ENCODE measurements at regions not wholly inside any gene's neighbourhood (a gene's known extent, or its start where the extent isn't known, plus 50 kb on each side); places are given as distances from the start of the nearest gene placed in this dataset.

DNA sequence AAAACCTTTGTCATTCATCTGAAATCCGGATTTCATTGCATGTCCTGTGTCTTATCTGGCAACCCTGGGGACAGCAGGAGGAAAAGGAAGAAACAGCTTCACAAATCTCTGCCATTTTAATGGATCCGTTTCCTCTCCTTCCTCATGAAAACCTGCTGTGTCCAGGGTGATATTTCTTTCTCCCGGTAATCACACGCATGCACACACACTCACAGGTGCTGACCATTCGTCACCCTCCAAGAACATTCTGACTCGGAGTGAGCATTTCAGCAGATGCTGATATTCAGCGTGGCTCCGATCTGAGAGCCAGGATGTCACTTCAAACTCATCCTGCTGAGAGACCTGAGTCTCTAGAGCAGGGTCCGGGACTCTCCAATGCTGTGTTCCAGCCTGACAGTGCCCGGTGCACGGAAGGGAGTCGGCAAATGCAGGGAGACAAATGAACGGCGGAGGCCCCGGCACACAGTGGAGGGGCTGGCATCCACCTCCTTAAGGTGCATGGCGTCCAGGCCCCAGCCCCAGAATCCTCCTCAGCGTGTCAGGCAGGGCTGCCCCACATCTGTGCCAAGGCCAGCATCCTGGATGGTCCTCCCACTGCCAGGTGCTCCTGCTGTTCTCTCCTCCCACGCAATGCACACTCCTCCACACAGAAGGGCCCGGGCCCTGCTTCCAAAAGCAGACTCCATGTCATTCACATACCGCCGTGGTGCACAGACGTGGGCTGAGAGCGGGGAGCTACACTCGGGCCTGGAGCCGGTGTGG lies 70.7 kb downstream of the RBFOX3 start:
- no peak for DNase-seq

DNA sequence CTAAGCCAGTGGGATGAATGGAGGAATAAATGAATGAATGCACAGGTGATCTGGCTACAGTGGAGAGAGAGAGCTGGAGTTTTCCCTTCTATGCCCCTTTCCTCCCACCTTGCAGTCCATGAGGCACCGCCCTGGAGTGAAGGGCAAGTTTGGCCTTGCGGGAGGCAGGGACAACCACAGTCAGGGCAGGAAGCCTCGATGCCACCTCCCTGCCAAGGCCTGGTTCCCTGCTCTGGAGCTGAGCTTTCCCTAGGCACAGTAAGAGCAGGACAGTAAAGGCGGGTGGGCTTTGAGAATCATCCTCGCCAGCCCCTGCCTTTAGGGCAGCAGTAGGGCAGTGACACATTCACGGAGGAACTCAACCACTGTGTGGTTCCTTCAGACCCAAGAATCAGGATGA lies 72.6 kb downstream of the RBFOX3 start:
- no peak for DNase-seq

DNA sequence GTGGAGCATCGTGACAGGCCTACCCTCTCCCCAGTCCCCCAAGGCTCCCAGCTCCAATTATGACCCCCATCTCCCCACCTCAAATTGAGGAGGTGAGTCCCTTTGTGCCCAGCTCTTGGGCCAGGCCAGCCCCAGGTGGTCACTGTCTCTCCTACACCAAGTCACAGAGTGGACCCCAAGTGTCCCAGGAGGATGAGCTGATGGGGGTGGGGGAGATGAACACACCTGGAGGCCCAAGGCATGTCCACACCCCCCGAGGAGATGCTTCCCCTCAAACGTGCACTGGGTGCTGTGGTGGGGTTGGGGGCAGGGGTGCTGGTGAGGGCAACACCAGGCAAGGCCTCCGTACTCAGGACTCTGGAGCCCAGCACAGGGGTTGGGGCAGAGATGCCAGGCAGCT lies 73.2 kb downstream of the RBFOX3 start:
- DNase-seq = no peak

DNA sequence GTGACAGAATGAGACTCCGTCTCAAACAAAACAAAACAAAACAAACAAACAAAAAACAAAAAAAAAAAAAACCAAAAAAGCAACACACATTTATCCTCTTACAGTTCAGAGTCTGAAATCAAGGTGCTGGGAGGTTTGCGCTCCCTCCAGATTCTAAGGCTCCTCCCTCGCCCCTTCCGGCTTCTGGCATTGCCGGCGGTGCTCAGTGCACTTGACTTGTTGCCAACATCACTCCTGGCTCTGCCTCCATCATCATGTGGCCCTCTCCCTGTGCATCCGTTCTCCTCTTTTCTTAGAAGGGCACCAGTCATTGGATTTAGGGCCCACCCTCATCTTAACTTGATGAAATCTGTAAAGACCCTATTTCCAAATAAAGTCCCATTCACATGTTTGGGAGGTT lies 73.8 kb downstream of the RBFOX3 start:
- no peak for DNase-seq

DNA sequence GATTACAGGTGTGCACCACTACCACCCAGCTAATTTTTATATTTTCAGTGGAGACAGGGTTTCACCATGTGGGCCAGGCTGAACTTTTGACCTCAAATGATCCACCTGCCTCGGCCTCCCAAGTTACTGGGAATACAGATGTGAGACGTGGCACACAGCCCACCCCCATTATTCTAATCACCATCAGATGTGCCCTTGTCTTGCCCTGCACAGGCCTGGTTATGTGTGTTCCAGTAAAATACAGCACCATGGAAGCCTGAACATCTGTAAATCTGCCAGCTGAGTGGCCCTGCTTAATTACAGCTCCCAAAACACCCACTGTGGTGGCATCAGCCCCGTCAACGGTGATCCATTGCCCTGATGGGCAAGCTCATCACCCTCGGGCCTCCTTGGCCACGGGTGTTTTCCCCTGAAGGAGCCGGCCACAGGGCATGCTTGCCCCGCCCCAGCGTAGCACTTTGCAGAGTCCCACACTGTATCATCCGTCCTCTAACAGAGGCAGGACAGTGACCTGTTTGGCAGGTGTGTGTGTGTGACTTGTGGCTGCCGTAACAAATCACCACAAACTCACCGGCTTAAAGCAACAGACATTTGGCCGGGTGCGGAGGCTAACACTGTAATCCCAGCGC lies 74.5 kb downstream of the RBFOX3 start:
- DNase-seq = no peak

DNA sequence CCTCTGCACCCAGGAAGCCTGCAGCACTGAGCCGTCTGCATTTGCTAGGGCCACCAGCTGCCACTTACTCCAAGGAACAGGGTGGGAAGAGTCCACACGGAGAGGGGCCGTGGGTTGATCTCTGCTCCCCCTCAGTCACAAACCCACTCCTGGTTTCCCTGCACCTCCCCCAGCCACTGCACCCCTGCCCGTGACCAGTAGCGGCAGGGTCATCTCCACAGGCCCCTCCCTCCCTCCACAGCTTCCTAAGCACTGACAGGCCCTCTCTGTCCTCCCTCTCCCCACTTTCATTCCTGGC lies 75.2 kb downstream of the RBFOX3 start:
- no peak for DNase-seq

DNA sequence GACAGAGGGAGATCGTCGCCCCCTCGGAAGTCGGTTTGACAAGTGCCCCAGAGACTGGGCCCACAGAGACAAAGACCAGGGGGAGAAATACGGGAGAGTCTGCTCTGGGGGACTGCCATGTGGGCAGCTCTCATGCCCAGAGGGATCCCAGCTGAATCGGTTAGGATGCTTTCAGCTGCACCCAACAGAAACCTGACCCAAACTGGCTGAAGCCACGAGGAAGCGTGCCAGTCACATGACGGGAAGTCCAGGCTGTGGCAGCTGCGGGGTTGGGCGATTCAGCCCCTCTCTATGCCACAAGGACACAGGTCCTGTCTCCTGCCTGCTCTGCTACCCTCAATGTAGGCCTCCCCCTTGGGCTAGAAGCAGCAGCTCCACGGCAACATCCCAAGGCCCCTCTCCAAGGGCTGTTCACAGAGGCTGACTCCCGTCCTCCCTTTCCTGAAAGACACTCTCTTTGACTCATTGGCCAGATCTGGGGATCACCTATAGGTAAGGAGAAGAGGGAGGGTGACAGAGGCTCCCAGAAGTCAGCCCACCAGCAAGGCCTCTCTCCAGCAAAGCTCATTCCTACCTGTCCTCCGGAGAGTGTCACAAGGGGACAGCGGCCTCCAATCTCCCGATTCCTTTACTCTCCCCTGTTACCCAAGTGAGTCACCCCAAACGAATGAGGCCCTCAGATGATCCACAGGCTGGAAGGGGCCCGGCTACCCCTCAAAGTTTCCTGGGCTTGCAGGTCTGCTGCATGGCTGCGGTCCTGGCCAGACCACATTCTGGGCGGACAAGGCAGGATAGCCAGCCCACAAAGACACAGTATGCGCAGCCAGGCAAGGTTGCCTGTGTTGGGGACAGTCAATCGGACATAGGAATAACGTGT lies 75.8 kb downstream of the RBFOX3 start:
- no peak for DNase-seq

DNA sequence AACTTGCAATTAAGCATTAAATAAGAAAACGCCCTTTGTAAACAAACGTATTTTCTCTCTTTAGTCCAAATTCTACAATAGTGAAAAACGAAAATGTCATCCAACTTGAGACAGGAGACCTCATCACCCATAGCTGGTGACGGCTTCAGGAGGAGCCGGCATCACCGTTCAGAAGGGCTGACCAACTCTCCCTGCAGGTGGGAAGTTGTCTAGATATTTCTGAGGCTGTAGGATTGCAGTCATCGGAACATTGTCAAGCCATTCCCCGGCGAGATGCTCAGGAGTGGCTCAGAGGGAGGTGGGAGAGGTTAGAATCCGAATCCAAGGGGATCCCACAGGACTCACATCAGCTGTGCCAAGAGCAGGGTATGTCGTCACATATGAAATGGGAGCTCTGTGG lies 76.7 kb downstream of the RBFOX3 start:
- DNase-seq = no peak

DNA sequence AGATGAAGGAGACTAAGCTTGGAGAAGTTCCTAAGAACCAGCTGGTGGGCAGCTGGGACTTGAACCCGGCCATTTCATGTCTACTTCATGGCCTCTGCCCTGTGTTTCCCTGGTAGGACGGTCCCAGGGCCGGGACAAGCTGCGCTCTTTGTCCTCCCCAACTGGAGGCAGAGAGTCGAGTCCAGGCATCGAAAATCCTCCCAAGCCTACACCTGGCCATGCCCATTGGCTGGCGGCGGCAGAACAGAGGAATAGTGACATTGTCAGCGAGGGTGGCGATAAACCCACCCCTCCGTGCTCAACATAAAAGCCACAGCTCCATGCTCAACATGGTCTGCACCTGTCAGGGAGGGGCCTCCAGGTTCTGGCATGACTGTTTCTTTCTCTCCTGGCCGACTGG lies 77.7 kb downstream of the RBFOX3 start:
- no peak for DNase-seq

DNA sequence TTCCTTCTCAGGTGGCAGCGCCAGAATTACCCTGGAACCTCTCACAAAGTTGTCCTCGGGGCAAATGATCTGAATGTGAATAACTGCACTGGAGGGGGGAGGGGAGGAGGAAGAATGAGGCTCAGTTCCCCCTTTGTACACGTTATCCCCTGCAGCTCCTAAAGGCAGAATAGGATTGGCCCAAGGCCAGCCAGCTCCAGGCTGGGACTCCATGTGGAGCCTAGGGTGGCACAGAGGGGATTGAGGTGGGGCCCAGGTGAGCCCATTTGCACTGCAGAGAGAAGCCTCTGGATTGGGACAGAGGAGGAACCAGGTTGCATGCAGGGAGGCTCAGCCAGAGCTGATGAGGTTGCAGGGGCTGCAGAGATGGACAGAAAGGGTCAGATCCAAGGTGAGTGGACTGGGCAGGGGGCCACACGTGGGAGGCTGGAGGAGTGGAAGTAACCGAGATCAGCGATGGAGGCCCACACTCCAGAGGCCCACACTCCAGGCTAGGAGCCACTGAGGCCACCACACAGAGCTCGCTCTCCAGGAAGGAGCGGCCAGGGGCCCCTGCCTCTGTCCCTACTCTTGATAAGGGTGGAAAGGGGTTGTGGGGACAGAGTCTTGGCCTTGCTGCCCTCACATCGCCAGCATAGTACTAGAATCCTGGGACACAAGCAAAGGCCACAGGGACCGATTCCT lies 78.6 kb downstream of the RBFOX3 start:
- no peak for DNase-seq

DNA sequence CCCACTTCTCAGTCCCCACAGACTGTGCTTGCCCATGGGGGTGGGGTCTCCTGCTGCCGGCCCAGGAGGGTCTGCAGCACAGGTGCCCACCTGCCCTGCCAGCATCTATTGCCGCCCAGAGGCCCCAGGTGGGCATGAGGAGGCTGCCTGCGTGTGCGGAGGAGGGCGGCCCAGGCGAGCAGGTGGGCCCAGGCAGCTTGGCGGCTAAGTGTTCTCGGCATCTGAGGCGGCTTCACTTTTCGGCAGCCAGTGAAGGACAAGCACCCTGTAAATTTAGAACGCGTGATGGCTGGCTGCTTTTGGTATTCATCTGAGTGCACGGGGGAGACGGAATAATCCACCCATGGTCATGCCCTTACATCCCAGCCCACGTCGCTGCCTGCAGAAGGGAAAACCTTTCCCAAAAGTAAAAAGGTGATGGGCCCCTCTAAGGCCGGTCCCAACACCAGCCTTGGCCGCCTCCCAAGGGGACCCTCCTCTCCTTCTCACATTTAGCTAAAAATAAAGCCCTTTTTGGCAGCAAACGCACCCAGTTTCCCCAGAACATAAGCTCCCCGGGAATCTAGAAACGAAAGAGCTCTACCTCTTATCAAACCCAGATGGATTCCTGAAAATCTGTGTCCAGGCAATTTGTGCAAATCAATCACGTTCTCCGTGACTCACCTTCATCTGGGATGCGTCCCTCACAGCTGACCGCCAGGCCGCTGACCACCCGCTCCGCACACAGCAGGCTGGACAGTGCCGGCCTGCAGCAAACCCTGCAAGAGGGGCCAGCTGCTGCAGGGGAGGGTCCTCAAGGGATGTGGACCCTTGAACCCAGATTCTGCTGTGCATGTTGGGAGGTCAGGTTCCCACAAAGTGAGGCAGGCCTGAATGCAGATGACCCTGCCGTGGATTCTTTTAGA lies 79.4 kb downstream of the RBFOX3 start:
- no peak for DNase-seq

DNA sequence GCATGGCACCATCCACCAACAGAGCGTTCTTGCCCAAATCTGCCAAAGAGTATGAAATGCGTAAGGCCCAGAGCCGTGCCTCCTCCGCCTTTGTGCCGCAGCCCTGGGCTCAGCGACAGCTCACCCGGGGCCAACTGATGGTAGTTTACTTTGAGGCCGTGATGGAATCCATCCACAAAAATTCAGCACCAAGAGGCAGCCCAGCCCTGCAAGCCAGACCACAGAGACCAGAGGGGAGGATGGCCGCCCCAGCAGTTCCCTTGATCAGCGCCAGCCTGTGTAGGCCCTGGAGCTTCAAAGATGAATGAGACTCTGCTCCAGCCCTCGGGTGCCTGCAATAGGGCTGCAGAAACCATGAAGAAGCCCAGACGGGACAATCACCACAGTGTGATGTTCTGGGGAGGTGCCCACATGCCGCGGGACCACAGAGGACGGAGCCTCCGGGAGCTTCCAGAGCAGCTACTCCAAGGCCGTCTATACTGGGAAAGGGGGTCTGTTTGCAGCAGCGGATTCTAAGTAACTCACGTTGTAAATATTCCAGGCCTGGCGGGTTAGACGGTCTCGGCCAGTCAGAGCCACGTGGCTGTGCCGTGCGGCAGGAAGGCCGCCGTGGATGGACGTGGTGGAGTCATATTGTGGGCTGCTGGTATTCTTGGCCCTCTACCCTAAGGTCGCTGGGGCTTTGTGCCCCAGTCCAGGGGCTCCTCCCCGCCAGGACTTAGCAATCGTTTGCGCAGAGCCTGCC lies 80.3 kb downstream of the RBFOX3 start:
- no peak for DNase-seq

DNA sequence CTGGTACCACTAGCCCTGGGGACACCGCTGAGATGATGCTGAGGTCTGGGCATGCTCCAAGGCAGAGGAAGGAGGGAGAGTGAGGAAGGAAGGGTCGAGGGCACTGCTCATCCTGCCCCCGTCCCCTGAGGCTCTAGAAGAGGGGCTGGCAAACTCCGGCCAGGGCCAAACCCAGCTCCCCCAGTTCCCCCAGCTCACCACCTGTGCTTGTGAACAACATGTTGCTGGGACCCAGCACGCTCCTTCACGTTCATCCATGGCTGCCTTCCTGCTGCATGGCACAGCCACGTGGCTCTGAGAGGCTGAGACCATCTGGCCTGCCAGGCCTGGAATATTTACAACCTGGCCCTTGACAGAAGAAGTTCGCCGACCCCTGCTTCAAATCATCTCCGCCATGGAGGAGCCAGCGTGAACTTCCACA lies 81.2 kb downstream of the RBFOX3 start:
- no peak for DNase-seq

DNA sequence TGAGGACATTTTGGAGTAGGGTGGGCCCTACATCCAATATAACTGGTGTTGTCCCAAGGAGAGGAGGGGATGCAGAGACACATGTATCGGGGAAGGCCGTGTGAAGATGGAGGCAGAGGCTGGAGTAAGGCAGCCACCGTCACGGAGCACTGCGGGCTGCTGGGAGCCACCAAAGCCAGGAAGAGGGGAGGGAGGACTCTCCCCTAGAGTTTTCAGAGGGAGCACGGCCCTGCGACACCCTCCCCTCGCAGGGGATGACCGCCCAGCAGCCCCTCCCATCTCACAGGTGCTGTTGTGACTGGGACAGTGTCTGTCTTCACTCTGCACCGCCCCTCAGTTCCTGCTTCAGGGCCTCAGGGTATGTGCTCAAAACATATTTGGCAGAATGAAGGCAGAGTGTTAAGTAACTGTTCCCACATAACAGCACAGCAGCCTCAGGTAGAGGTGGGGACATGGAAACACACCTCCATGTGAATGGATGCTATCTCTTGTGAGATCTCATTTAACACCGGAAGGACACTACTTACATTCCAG lies 82.2 kb downstream of the RBFOX3 start:
- DNase-seq = no peak

DNA sequence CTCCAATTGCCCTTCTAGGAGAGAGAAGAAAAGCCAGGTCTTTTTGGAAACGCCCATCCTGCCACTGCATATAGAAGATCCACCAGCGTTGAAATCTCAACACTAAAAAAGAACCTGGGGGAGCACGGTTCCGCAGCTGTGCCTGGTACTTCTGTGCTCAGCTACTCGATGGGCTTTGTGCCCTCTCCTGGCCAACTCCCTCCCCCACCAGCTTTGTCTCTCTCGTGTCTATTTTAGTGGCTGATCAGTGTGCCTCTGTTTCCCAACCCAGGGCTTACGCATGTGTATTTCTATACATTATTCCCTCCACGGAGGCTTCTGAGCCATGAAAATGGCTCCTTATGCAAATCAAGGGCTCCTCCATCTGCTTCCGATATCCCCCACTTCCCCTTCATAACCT lies 83.5 kb downstream of the RBFOX3 start:
- DNase-seq = no peak

DNA sequence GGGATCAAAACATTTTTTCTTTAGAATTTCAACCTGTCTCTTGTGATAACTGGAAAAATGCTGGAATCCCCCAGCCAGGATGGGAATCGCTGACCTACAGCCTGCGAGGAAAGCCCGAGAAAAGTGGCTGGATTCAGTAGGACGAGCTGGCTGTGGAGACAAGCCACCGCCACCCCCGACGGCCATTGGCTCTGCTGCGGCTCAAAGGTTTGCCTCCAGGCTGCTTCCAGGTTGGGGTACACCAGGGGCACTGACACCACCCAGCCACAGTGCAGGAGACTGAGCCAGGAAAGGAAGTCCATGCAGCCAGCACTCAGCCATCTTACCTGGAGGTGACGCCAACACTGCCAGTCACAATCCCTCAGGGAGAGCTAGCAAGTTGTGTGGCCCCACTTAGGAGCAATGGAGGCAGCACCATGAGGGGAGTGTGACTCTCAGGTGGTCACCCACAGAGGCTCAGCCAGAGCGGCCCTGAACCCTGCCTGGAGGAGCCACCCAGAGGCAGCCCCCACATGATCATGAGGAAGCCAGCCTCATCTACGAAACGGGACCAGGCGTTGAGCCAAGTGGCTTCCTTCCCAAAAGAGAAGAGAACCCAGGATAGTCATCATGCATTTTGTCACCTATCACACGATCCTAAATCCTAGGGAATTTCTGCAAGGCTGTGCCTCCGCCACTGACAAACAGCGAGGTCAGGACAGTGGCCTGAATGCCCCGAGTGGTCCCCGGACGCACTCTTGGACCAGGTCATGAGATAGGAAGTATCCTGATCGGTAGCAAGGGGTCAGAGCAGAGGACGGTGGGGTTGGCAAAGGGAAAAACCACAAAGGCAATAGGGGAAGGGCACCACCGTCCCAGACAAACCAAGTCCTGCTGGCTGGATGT lies 84.8 kb downstream of the RBFOX3 start:
- DNase-seq = no peak

DNA sequence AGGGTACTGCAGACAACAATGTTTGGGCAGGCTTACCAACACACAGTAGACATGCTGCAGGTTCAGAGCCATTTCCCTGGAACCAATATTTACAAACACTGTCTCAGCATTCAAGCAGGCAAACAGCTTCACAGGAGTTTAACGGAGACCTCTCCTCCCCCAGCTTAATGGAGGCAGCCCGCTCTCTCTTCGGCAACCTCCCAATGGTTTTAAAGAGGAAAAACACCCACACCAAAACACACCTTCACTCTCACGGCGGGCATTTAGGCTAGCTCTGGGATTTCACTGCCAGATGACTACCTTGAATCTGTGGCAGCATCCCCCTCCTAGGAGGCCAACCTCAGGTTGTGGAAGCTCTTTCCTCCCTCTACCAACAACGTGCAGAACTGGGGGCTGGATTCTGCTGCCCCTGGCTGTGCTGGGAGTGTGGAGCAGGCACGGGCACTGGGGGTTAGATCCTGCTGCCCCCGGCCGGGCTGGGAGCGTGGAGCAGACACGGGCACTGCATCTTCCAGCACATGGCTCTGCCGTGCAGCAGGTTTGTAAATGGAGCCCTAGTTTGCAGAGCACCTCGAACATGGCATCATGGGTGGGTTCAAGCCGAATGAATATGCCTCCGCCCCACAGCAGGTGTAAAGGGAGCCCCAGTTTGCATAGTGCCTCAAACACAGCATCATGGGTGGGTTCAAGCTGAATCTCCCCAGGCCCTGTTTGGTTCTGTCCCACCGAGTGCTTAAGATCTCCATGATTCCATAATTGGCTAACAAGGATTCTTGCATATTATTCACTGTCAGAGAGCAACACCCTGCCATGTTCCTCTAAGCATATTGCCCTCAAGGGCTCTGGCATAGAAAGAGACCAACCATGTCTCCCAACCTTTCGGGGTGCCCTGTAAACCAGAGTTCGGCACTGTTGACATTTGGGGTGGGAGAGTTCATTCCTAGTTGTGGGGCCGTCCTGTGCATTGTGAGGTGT lies 86.4 kb downstream of the RBFOX3 start:
- DNase-seq = no peak

DNA sequence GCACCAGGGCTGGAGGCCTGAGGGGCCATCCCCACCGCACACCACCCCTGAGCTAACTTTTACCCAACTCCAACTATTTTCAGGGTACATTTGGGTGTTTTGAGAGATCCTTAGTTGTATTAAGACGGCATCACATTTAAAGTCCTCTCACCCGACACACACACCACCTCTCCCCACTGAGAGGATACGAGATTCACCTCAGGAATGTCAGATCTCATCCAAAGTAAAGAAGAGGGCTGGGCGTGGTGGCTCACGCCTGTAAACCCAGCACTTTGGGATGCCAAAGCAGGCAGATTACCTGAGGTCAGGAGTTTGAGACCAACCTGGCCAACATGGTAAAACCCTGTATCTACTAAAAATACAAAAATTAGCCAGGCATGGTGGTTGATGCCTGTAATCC lies 88.4 kb downstream of the RBFOX3 start:
- DNase-seq = no peak

DNA sequence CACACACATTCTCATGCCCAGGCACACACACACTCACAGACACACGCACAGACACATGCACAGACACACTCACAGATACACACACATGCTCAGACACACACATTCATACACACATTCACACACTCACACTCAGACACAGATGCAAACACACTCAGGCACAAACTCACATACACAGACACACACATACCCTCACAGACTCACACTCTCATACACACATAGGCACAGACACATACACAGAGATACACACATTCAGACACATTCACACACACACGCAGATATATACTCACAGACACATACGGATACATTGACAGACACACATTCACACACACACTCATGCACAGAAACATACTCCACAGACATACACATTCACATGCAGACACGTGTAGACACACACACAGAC lies 89.6 kb downstream of the RBFOX3 start:
- DNase-seq = no peak

All from activated CD8-positive, alpha-beta memory T cell treated with anti-CD3 and anti-CD28 coated beads, Interleukin-2, amount 50 U/mL, for 48 hours (primary cell).